ENCODE measurements at regions not wholly inside any gene's neighbourhood (a gene's known extent, or its start where the extent isn't known, plus 50 kb on each side); places are given as distances from the start of the nearest gene placed in this dataset.
A peak's percentile ranks its signal among the peaks of the same experiment; 100 is the strongest.

- DNase-seq (ENCODE audit: low spot score), result no peak
- H3K4me3 ChIP-seq (ENCODE audit: low read depth, low read length, poor library complexity, severe bottlenecking), result no peak overlapping the region
- no peaks in the 10 kb centered on the region for H3K4me1 ChIP-seq (ENCODE audit: insufficient read depth, low read length, poor library complexity, severe bottlenecking)
- TF ChIP-seq CTCF (conservative IDR thresholded peaks at IDR 0.05; ENCODE audit: low read depth, low read length) (no peak), EZH2 (IDR thresholded peaks at IDR 0.05; ENCODE audit: borderline replicate concordance, low read depth, low read length, poor library complexity, severe bottlenecking) (no peak)
- H3K9me3 ChIP-seq (ENCODE audit: low read depth, low read length, poor library complexity, severe bottlenecking), result no peaks in the 10 kb centered on the region
- BruUV-seq (replicated peaks), result no TSS peak
- ChIA-PET CTCF (no interaction called here), POLR2A (ENCODE audit: low non-redundant PET) (no interaction called here)
- H3K36me3 ChIP-seq (ENCODE audit: insufficient read depth, low read length, poor library complexity, severe bottlenecking), result no peaks in the 10 kb centered on the region
- H3K27ac ChIP-seq (ENCODE audit: low read depth, low read length, poor library complexity, severe bottlenecking), result no peak overlapping the region
- intact Hi-C loops (cut with micrococcal nuclease; ENCODE audit: unreplicated experiment), result no loop called here
- no peaks in the 10 kb centered on the region for H3K27me3 ChIP-seq (replicated peaks; ENCODE audit: insufficient read depth, low read depth, low read length, poor library complexity)
These were observed 264.7 kb upstream of the ISX start for GRCh38 chr22:34801221-34801620.

- ChIA-PET POLR2A (ENCODE audit: low non-redundant PET) (no interaction called here), CTCF (no interaction called here)
- Histone ChIP-seq H3K27ac (ENCODE audit: low read depth, low read length, poor library complexity, severe bottlenecking) (no peak overlapping the region), H3K4me3 (ENCODE audit: low read depth, low read length, poor library complexity, severe bottlenecking) (no peak overlapping the region), H3K4me1 (ENCODE audit: insufficient read depth, low read length, poor library complexity, severe bottlenecking) (no peaks in the 10 kb centered on the region), H3K36me3 (ENCODE audit: insufficient read depth, low read length, poor library complexity, severe bottlenecking) (no peaks in the 10 kb centered on the region), H3K27me3 (replicated peaks; ENCODE audit: insufficient read depth, low read depth, low read length, poor library complexity) (no peaks in the 10 kb centered on the region), H3K9me3 (ENCODE audit: low read depth, low read length, poor library complexity, severe bottlenecking) (no peaks in the 10 kb centered on the region)
- intact Hi-C loops (cut with micrococcal nuclease; ENCODE audit: unreplicated experiment), result no loop called here
- DNase-seq (ENCODE audit: low spot score), result no peak
- TF ChIP-seq EZH2 (IDR thresholded peaks at IDR 0.05; ENCODE audit: borderline replicate concordance, low read depth, low read length, poor library complexity, severe bottlenecking), result no peak
- no peak for TF ChIP-seq CTCF (conservative IDR thresholded peaks at IDR 0.05; ENCODE audit: low read depth, low read length)
- no TSS peak for BruUV-seq (replicated peaks)
These were observed 261.9 kb upstream of the ISX start for GRCh38 chr22:34804091-34804490.

GRCh38 chr22:34804604-34805003 is 261.4 kb upstream of the ISX start:
- BruUV-seq (replicated peaks), result no TSS peak
- no peak overlapping the region for H3K27ac ChIP-seq (ENCODE audit: low read depth, low read length, poor library complexity, severe bottlenecking)
- no peak for TF ChIP-seq EZH2 (IDR thresholded peaks at IDR 0.05; ENCODE audit: borderline replicate concordance, low read depth, low read length, poor library complexity, severe bottlenecking)
- TF ChIP-seq CTCF (conservative IDR thresholded peaks at IDR 0.05; ENCODE audit: low read depth, low read length), result 0 out of 2 replicates have a peak, but pooled peaks have one; percentile 9
- no peaks in the 10 kb centered on the region for H3K9me3 ChIP-seq (ENCODE audit: low read depth, low read length, poor library complexity, severe bottlenecking)
- H3K4me3 ChIP-seq (ENCODE audit: low read depth, low read length, poor library complexity, severe bottlenecking), result no peak overlapping the region
- H3K4me1 ChIP-seq (ENCODE audit: insufficient read depth, low read length, poor library complexity, severe bottlenecking), result no peaks in the 10 kb centered on the region
- intact Hi-C loops (cut with micrococcal nuclease; ENCODE audit: unreplicated experiment), result no loop called here
- H3K36me3 ChIP-seq (ENCODE audit: insufficient read depth, low read length, poor library complexity, severe bottlenecking), result no peaks in the 10 kb centered on the region
- DNase-seq (ENCODE audit: low spot score), result peak; percentile 25
- ChIA-PET POLR2A (ENCODE audit: low non-redundant PET) (no interaction called here), CTCF (no interaction called here)
- H3K27me3 ChIP-seq (replicated peaks; ENCODE audit: insufficient read depth, low read depth, low read length, poor library complexity), result no peaks in the 10 kb centered on the region

Data from A673 (cell line).